ENCODE measurements at regions not wholly inside any gene's neighbourhood (a gene's known extent, or its start where the extent isn't known, plus 50 kb on each side); places are given as distances from the start of the nearest gene placed in this dataset.
"Not testable (repeated sequence)": the region's sequence is repeated elsewhere in the genome, so short reads cannot be mapped to it uniquely, and the experiment has no call there.

- Histone ChIP-seq H3K4me3 (no peak overlapping the region), H3K27ac (no peak overlapping the region), H3K9me3 (peaks cover 5 to 6% of the 10 kb centered on the region in 2 donors), H3K36me3 (no peaks in the 10 kb centered on the region), H3K4me1 (no peaks in the 10 kb centered on the region), H3K27me3 (peaks cover 0 to 14% of the 10 kb centered on the region in 2 donors)
- intact Hi-C loops (cut with DNase I; ENCODE audit: low total_unique reads) = no loop called here
- no peak for DNase-seq (ENCODE audit: low spot score in 2 of 2)
- TF ChIP-seq POLR2A (IDR thresholded peaks at IDR 0.05) = no peak
- no peak for TF ChIP-seq CTCF (IDR thresholded peaks at IDR 0.05)
- no peak for TF ChIP-seq POLR2AphosphoS5 (IDR thresholded peaks at IDR 0.05)
Measured at GRCh38 chrX:151042842-151043241, 59.7 kb downstream of the HMGB3 start.

DNA sequence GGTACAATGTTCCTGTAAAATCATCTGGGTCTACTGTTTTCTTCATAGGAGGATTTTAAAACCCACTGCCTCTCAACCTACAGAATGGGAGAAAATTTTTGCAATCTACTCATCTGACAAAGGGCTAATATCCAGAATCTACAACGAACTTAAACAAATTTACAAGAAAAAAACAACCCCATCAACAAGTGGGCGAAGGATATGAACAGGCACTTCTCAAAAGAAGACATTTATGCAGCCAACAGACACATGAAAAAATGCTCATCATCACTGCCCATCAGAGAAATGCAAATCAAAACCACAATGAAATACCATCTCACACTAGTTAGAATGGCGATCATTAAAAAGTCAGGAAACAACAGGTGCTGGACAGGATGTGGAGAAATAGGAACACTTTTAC, 83.2 kb downstream of the HMGB3 start:
- H3K36me3 ChIP-seq; H3K4me1 ChIP-seq; H3K9me3 ChIP-seq; intact Hi-C loops (cut with DNase I; ENCODE audit: low total_unique reads); H3K4me3 ChIP-seq; H3K27ac ChIP-seq; DNase-seq (ENCODE audit: low spot score in 2 of 2): not testable (repeated sequence)
- H3K27me3 ChIP-seq = peaks cover 0 to 15% of the 10 kb centered on the region in 2 donors

GRCh38 chrX:151073767-151074166, 90.6 kb downstream of the HMGB3 start:
- Histone ChIP-seq H3K4me1 (no peaks in the 10 kb centered on the region), H3K36me3 (no peaks in the 10 kb centered on the region), H3K9me3 (no peaks in the 10 kb centered on the region), H3K27ac (no peak overlapping the region), H3K4me3 (no peak overlapping the region), H3K27me3 (peaks cover 0 to 14% of the 10 kb centered on the region in 2 donors)
- no peak for TF ChIP-seq POLR2AphosphoS5 (IDR thresholded peaks at IDR 0.05)
- no peak for TF ChIP-seq POLR2A (IDR thresholded peaks at IDR 0.05)
- TF ChIP-seq CTCF (IDR thresholded peaks at IDR 0.05) = no peak
- intact Hi-C loops (cut with DNase I; ENCODE audit: low total_unique reads) = no loop called here
- no peak for DNase-seq (ENCODE audit: low spot score in 2 of 2)

DNA sequence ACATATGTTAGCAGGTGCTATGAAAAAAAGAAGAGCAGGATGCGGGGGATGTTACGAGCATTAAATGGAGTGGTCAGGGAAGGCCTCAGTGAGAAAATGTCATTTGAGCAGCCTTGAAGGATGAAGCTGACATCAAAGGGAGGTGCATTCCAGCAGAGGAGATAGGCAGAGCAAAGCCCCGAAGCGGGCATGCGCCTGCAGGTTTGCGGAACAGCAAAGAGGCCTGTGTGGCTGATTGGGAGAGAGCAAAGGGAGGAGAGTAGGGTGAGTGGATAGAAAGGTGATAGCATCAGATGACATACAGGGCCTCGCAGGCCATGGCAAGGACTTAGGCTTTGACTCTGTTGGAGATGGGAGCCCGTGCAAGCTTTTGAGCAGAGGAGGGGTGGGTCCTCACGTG, 95.4 kb upstream of the GPR50 start:
- no peak for TF ChIP-seq POLR2AphosphoS5 (IDR thresholded peaks at IDR 0.05)
- TF ChIP-seq CTCF (IDR thresholded peaks at IDR 0.05) = no peak
- TF ChIP-seq POLR2A (IDR thresholded peaks at IDR 0.05) = no peak
- H3K4me1 ChIP-seq = no peaks in the 10 kb centered on the region
- intact Hi-C loops (cut with DNase I; ENCODE audit: low total_unique reads) = no loop called here
- peaks cover 0 to 36% of the 10 kb centered on the region in 2 donors for H3K27me3 ChIP-seq
- no peak overlapping the region for H3K4me3 ChIP-seq
- no peaks in the 10 kb centered on the region for H3K9me3 ChIP-seq
- no peak overlapping the region for H3K27ac ChIP-seq
- H3K36me3 ChIP-seq = no peaks in the 10 kb centered on the region
- DNase-seq (ENCODE audit: low spot score in 2 of 2) = no peak

DNA sequence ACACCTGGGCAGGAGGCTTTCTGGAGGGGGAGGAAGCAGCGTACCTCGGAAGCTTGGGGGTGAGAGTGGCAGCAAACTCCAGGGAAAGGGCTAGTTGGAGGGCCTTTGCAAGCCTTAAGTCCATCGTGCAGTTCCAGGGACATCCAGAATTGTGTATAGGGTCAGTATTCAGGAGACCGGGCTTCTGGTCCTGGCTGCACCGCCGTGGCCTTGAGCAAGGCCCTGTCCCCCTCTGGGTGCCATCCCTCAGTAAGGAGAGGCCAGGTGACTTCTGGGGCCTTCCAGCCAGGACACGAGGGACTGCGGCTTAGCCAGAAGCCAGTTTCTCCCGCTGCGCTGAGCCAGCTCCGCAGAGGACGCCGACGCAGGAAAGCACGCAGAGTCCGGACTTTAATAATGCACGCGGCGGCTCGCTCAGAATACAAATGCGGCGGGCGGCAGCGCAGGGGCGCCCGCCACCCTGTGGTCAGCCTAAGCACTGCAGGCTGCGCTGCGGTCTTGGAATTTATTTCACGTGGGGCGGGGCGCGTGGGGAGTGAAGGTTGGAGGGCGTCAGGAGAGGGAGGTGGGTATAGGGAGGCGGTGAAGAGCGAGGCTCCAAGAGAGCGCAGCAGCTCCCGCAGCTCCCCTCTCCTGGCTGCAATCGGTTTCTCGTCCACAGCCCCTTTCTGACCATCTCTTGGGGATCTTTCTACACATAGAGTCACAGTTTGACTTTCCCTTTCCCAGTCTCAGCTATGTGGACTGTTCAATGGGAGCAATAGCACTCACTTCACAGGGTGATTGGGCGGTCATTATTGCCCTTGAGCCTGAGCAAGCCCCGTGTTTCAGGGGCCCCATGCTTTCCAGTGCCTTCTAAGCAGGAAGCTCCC, 94.1 kb upstream of the GPR50 start:
- Histone ChIP-seq H3K4me1 (no peaks in the 10 kb centered on the region), H3K36me3 (no peaks in the 10 kb centered on the region), H3K27me3 (peaks cover 0 to 44% of the 10 kb centered on the region in 2 donors), H3K4me3 (peak overlapping the region in 1 of 3 donors; percentile 52), H3K27ac (no peak overlapping the region), H3K9me3 (no peaks in the 10 kb centered on the region)
- TF ChIP-seq POLR2AphosphoS5 (IDR thresholded peaks at IDR 0.05) = no peak
- TF ChIP-seq POLR2A (IDR thresholded peaks at IDR 0.05) = no peak
- TF ChIP-seq CTCF (IDR thresholded peaks at IDR 0.05) = peak; percentile 60 to 88 (median 74)
- intact Hi-C loops (cut with DNase I; ENCODE audit: low total_unique reads) = no loop called here
- peak; percentile 24 to 57 for DNase-seq (ENCODE audit: low spot score in 2 of 2)

All from breast epithelium (tissue), 4 donors.